Gastrocnemius medialis (tissue), 4 donors: ENCODE measurements at regions not wholly inside any gene's neighbourhood (a gene's known extent, or its start where the extent isn't known, plus 50 kb on each side); places are given as distances from the start of the nearest gene placed in this dataset.

Experiments
- ATAC-seq, 2 donors: fragments of 150-250 bp; one replicate each; pipeline ENCODE4 v1.9.1; 2016
- DNase-seq, 2 donors: peaks; one replicate each; pipeline ENCODE4 v3.0.0-alpha.2; 2019
- H3K27ac ChIP-seq, 4 donors: fragments of 200-600 bp; sonication (generic); 1 replicate in 1 of 4; 2 replicates in 3 of 4; pipeline ENCODE4 v1.5.1; 2016 to 2018; ENCODE audit warnings: mild to moderate bottlenecking in 2 of 4, moderate library complexity in 1 of 4
- H3K27me3 ChIP-seq, 3 donors: fragments of 200-600 bp; sonication (generic) in 2 of 3; 1 replicate in 1 of 3; 2 replicates in 2 of 3; pipeline versions ENCODE4 v1.5.1 to v1.6.0; 2016 to 2019; ENCODE audit warnings: mild to moderate bottlenecking in 1 of 3, moderate library complexity in 1 of 3
- H3K36me3 ChIP-seq, 2 donors: fragments of 200-600 bp; sonication (generic) in 1 of 2; one replicate each; pipeline ENCODE4 v1.5.1; 2017 to 2018
- H3K4me1 ChIP-seq, 2 donors: fragments of 200-600 bp; sonication (generic) in 1 of 2; one replicate each; pipeline ENCODE4 v1.5.1; 2016 to 2017; ENCODE audit warnings: mild to moderate bottlenecking in 2 of 2
- H3K4me3 ChIP-seq, 4 donors: fragments of 200-600 bp; sonication (generic) in 3 of 4; 1 replicate in 1 of 4; 2 replicates in 3 of 4; pipeline ENCODE4 v1.5.1; 2016 to 2019; ENCODE audit warnings: mild to moderate bottlenecking in 2 of 4
- H3K9me3 ChIP-seq, 3 donors: fragments of 200-600 bp; sonication (generic) in 2 of 3; 1 replicate in 1 of 3; 2 replicates in 2 of 3; pipeline ENCODE4 v1.5.1; 2016 to 2019
- CTCF ChIP-seq, 5 experiments: fragments of 450-650 bp in 3 of 5; fragments of 200-600 bp in 2 of 5; sonication (generic) in 2 of 5; IDR thresholded peaks in 4 of 5; conservative IDR thresholded peaks in 1 of 5; 1 replicate in 4 of 5; 2 replicates in 1 of 5; pipeline ENCODE4 v1.5.1; 2016 to 2019; ENCODE audit warnings: antibody characterized with exemption in 5 of 5, mild to moderate bottlenecking in 3 of 5, moderate library complexity in 3 of 5
- POLR2A ChIP-seq, 2 donors: fragments of 450-650 bp; IDR thresholded peaks; one replicate each; pipeline ENCODE4 v1.6.1; 2017; ENCODE audit warnings: antibody characterized with exemption in 2 of 2, mild to moderate bottlenecking in 2 of 2, moderate library complexity in 2 of 2
- in situ Hi-C, 4 donors: fragments of 200-750 bp; cut with MboI; loops; one replicate each; pipeline versions ENCODE4 v1.15.0 to v1.8.0; 2017; ENCODE audit warnings: low sequenced_read_pairs in 4 of 4
- intact Hi-C: fragments of 100-400 bp; cut with DNase I; formaldehyde crosslinking; loops from one replicate; pipeline ENCODE4 v1.15.1; 2023; ENCODE audit warnings: low total_unique reads

DNA sequence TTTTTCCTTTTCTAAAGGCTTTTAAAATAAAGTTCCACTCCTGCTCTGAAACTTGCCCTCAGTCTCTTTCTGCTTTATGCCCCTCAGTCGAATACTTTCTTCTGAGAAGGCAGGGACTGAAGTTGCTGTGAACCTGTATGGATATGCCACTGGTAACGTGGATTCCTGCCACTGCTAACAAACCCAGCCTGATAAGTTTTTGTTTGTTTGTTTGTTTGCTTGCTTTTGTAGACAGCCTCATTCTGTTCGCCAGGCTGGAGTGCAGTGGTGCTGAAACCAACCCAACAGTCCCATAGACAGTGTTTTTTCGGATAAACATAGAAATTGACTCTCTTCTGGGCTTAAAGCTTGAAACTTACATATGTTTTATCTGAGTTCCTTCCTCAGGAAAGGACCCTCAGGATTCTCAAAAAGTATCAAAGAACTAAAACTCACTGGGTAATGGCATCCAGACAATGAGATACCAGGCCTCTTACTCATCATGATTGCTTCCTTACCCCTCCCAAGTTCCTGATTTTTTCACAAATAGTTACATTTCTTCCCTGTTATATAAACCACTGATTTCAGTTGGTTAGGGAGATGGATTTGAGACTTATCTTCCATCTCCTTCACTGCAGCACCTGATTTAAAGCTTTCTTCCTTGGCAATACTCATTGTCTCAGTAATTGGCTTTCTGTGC, 273.6 kb downstream of the SDHAF3 start:
- Histone ChIP-seq H3K4me3 (no peak overlapping the region), H3K9me3 (no peaks in the 10 kb centered on the region), H3K27me3 (no peaks in the 10 kb centered on the region), H3K27ac (no peak overlapping the region), H3K36me3 (no peaks in the 10 kb centered on the region), H3K4me1 (no peaks in the 10 kb centered on the region)
- intact Hi-C loops (no loop called here), in situ Hi-C loops (no loop called here)
- TF ChIP-seq POLR2A (IDR thresholded peaks at IDR 0.05): no peak
- no peak for TF ChIP-seq CTCF (IDR thresholded peaks at IDR 0.05 in 4 of 5, conservative IDR thresholded peaks at IDR 0.05 in 1 of 5)
- no peak for ATAC-seq
- DNase-seq: no peak

GRCh38 chr7:97401398-97401797, 283.9 kb downstream of the SDHAF3 start:
- no peaks in the 10 kb centered on the region for H3K36me3 ChIP-seq
- DNase-seq (no peak), ATAC-seq (no peak)
- H3K27ac ChIP-seq: no peak overlapping the region
- in situ Hi-C loops: no loop called here
- no peaks in the 10 kb centered on the region for H3K9me3 ChIP-seq
- H3K4me3 ChIP-seq: no peak overlapping the region
- intact Hi-C loops: no loop called here
- no peaks in the 10 kb centered on the region for H3K4me1 ChIP-seq
- TF ChIP-seq CTCF (IDR thresholded peaks at IDR 0.05 in 4 of 5, conservative IDR thresholded peaks at IDR 0.05 in 1 of 5) (no peak), POLR2A (IDR thresholded peaks at IDR 0.05) (no peak)
- no peaks in the 10 kb centered on the region for H3K27me3 ChIP-seq

- no peaks in the 10 kb centered on the region for H3K4me1 ChIP-seq
- in situ Hi-C loops: no loop called here
- TF ChIP-seq POLR2A (IDR thresholded peaks at IDR 0.05): no peak
- no peak for ATAC-seq
- no peak overlapping the region for H3K4me3 ChIP-seq
- DNase-seq: no peak
- H3K9me3 ChIP-seq: no peaks in the 10 kb centered on the region
- H3K36me3 ChIP-seq: no peaks in the 10 kb centered on the region
- no peaks in the 10 kb centered on the region for H3K27me3 ChIP-seq
- intact Hi-C loops: no loop called here
- no peak overlapping the region for H3K27ac ChIP-seq
Measured at GRCh38 chr7:97405835-97406234, 288.3 kb downstream of the SDHAF3 start.

DNA sequence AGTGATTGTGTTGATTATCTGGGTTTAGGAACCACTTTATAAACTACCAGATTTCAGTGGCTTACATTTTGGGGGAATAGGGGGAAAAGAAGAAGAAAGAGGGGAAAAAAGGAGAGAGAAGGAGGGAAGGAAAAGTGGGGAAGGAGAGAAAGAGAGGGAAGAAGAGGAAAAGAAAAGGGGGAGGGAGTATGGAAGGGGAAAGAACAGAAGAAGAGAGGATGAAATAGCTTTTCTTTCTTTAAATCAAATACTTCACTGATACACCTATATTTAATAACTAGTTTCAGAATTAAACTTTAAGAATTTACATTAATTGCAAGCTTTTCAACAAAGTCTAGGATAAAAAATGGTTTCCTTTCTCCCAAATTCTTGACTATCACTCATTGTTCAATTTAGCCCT, 289.6 kb downstream of the SDHAF3 start:
- no peak for ATAC-seq
- no peaks in the 10 kb centered on the region for H3K4me1 ChIP-seq
- in situ Hi-C loops (no loop called here), intact Hi-C loops (no loop called here)
- no peak for TF ChIP-seq POLR2A (IDR thresholded peaks at IDR 0.05)
- TF ChIP-seq CTCF (IDR thresholded peaks at IDR 0.05 in 4 of 5, conservative IDR thresholded peaks at IDR 0.05 in 1 of 5): no peak
- H3K36me3 ChIP-seq: no peaks in the 10 kb centered on the region
- no peak for DNase-seq
- no peaks in the 10 kb centered on the region for H3K27me3 ChIP-seq
- H3K9me3 ChIP-seq: no peaks in the 10 kb centered on the region
- H3K4me3 ChIP-seq: no peak overlapping the region
- no peak overlapping the region for H3K27ac ChIP-seq

GRCh38 chr7:97409346-97409745, 291.8 kb downstream of the SDHAF3 start:
- Histone ChIP-seq H3K27ac (no peak overlapping the region), H3K4me3 (no peak overlapping the region), H3K9me3 (no peaks in the 10 kb centered on the region), H3K27me3 (no peaks in the 10 kb centered on the region), H3K36me3 (no peaks in the 10 kb centered on the region), H3K4me1 (no peaks in the 10 kb centered on the region)
- intact Hi-C loops (no loop called here), in situ Hi-C loops (no loop called here)
- TF ChIP-seq CTCF (IDR thresholded peaks at IDR 0.05 in 4 of 5, conservative IDR thresholded peaks at IDR 0.05 in 1 of 5) (no peak), POLR2A (IDR thresholded peaks at IDR 0.05) (no peak)
- DNase-seq (no peak), ATAC-seq (no peak)
